A172 (cell line): ENCODE measurements at regions not wholly inside any gene's neighbourhood (a gene's known extent, or its start where the extent isn't known, plus 50 kb on each side); places are given as distances from the start of the nearest gene placed in this dataset.
A peak's percentile ranks its signal among the peaks of the same experiment; 100 is the strongest.

Experiments
- DNase-seq: peaks from one replicate; pipeline ENCODE4 v3.0.0-alpha.2; 2015; ENCODE audit warnings: low spot score

DNA sequence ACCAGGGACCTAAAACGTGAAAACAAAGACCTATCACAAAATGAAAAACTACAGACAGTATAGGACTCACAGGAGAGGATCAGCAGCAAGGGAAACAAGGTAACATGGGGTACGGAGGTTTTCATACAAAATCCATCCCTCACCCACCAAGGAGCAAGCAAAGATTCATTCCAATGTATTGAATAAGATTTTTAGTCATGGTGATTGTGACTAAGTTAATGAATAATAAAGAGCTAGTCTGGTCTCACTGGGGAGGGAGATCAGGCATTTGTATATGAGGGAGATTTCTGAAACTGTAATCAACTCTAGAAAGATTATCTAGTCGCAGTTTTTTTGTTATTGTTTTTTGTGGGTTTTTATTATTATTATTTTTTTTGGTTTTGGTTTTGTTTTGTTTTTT, 336.5 kb upstream of the MMADHC start:
- peak; percentile 14 for DNase-seq

DNA sequence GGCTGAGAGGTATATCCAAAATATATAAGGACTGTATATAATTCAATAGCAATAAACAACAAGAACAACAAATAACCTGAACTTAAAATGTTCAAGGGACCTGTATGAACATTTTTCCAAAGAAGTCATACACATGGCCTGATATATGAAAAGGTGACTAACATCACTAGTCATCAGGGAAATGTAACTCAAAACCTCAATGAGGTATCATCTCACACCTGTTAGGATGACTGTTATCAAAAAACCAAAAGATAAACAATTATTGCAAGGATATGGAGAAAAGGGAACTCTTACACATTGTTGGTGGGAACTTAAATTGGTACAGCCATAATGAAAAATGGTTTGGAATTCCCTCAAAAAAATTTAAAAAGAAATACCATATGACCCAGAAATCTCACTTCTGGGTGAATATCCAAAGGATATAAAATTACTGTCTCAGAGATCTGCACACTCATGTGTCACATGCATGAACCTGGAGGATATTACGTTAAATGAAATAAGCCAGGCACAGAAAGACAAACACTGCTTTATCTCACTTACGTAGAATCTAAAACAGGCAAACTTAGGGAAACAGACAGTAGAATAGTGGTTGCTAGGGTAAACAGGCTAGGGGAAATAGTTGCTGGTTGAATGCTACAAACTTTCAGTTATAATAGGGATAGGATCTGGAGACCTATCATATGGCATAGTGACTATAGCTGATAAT, 334.5 kb upstream of the MMADHC start:
- no peak for DNase-seq

DNA sequence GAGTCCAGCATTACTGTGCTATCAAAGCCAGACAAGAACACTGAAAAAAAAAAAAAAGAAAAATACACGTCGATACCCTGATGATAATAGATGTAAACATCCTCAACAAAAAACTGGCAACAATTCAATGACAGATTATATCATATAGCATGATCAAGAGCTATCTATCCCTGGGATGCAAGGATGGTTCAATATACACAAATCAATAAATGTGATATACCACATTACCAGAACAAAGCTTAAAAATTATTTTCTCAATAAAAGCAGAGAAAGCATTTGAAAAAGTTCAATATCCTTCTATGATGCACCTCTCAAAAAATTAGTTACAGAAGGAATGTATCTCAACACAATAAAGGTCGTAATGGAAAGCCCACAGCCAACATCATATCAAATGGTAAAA, 332.8 kb upstream of the MMADHC start:
- DNase-seq, result no peak

DNA sequence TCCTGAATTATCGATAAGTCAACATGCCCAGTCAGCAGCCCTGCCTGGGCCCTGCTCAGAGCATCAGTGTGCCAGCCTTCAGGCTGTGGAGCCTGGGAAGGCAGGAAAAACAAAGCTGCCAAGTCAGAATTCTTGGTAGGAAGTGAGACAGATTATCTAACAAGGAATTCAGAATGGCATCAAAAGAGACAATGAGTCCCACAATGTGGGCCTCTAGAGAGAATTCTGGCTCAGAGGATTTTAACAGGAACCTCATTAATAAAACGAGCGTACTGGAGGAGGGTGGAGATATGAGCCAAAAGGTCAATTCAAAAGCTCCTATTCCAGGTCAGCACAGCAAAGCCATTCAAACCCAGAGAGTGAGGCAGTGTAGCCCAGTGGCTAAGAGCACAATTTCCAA, 327.6 kb upstream of the MMADHC start:
- no peak for DNase-seq

DNA sequence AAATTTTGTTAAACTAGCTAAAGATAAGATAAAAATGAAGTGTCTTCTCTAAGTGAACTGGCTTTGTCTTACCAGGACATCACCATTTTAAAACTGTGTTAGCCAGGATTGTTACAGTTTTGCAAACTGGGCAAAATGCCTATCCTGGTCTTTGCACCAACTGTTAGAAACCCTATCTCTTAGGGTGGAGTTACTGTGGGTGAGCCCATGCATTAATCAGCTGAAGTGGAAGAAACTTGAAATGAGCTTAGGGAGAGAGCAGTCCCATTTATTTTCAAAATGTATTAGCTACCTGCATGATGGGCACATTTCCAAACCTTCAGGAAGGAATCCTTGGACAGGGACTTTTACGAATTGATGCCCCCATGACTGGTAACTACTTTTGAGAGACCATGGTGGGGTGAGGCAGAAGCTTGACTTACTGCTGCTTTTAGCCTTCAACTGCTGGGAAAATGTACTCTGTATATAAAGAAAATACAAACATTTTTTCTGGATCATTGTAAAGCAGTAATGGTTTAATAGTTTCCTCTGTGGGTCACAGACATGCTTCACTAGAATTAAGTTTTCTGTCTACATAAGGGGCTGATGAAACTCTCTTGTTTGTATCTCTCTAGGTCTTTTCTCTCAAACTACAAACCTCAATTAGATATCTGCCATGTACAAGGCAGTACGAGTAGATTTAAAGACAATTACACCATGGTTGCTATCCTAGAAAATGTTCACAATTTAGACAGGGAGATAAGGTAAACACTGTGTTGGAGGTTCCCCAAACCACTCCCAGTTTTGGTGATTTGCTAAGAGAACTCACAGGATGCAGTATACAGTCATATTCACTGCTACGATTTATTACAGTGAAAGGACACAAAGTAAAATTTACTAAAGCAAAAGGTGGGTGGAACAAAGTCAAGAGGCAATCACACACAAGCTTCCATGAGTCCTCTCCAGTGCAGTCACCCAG, 321.4 kb upstream of the MMADHC start:
- peak; percentile 51 for DNase-seq

DNA sequence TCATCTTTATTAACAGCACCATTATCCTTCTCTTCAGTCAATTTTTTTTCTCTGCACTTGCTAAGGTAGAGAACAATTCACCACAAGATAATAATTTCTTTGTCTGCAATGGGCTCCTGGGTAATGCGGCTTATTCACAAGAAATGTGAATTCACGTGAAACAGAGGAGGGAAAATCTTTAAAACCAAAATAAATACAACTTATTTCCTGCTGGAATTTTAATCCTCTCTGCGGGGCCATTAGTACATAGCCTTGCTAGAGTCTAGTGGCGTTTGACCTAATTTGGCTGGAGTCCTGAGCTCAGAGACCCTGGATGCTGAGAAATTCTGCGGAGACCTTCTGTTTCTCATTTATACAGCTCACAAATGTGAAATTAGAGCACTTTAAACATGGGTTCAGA, 319.3 kb upstream of the MMADHC start:
- DNase-seq, result no peak

DNA sequence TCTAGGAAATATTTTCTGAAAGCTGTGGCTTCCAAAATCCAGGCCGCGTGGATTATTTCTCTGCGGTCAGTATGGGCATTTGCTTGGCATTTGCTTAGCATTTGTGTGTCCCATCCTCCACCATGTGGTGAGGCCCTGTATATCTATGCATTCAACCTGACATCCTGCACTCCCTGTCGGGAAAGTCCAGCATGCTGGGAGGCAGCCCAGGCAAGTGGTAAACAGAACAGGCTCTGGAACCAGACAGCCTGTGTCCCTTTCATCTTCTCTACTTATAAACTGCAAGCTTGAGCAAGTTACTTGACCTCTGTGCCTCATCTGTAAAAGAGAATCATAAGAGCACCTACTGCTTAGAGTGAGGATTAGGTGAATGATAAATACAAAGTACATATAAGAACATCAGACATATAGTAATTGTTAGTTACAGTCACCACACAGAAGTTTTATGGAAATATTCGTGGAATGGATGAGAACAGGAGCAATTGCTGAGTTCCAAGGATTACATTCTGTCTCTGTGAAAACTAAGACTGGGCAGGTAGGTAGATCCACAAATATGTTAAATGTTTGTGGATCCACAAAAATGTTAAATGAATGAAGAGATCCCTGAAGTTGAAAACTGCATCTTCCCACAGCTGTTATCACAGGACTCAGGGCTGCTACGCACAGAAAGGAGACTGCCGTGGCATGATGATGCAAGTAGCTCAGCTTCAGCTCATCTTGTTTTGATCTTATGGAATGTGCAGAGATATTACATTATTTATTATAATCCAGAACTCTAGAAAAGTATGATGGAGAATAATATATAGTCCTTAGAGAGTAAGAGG, 317.0 kb upstream of the MMADHC start:
- no peak for DNase-seq

DNA sequence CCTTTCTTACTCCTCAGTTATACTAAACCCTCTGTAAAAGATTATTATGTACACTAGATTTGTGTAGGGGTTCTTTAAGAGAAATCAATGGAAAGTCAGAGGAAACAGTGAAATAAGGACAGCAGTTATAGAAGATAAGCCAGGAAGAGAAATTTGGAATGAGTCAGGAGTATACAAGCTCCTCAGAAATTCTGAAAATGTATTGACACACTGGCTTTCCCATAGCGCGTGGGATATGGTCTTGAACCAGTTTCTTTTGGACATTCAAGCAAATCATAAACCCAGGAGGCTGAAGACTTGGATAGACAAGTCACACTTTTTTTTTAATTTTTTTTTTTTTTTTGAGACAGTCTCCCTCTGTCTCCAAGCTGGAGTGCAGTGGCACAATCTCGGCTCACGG, 316.1 kb upstream of the MMADHC start:
- DNase-seq, result no peak

DNA sequence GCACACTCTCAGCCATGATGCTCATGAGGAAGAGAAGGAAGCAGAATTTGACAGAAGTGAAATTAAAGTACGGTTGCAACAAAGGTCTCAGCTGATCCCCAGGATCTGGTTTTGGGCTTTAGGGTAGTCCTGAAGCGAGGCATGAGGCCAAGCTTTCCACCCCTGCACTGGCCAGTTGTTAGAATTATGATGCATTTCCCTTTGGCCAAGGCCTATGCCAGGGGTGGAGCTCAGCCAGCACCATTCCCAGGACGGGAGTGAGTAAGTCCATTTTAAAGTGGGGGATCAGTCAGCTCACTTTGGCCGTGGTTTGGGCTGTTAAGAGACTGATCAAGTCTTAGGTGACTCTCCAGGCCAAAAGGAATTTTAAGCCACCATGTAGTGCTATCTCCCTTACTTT, 314.5 kb upstream of the MMADHC start:
- DNase-seq, result no peak

DNA sequence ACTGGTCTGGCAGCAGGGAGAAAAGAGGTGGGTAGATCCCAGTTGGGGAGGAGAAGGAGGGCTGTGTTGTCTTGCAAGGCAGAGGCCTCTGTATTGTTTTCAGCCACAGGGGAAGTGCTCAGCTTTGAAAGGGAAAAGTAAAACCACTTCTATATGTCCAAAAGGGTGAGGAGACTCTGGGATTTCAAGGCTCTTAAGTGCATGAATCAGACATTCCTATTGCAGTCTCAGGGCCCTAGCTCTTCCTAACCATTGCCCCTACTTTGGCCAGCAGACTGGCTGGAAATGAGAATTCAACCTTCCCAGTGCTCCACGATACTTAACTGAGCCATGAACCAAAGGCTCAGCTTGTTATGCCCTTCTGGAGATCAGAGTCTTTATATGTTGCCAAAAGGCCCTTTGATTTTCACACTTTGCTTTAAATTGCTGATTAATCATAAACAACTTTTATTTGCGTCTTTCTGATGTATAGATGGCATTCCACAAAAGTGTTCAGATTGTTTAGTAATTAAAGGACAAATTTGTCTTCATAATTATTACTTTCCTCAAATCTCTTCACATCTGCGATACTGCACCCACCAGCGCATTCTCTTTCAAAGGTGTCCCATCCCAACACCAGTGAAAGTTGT, 313.8 kb upstream of the MMADHC start:
- DNase-seq, result no peak

DNA sequence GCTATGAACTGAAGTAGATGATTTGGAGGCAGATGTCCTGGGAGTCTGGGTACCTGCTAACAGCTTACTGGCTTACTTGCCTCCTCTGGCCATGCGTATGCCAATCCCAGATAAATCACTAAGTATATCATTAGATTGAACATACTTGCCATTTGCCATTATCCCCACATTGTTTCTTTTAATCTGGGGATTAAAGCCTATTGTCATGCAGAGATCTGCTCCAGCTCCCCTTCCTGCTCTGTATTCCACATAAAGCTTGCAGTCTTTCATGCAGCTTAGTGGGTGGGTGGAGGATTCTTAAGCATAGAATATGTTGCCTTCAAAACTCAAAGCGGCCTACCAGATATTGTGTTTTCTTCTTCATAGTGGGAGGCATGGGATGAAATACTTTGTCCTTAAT, 311.8 kb upstream of the MMADHC start:
- DNase-seq, result no peak

DNA sequence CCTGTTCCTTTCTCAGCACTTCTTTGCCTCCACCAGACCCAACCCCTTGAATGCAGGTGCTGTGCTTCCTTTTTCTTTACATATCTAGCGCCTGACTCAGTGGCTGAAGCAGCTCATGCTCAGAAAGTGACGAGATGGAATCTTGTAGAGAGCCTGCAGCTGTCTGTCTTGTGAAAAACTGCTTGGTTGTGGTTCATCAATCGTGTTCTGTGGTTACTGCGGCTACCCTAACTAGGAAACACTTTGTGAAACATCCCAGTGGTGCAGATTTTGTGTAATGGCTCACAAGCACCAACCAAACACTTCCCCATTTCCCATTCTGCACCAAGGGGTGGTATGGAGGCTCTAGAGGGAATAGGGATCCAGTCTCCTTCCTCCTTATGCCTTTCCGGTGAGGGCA, 307.2 kb upstream of the MMADHC start:
- peak; percentile 56 for DNase-seq

DNA sequence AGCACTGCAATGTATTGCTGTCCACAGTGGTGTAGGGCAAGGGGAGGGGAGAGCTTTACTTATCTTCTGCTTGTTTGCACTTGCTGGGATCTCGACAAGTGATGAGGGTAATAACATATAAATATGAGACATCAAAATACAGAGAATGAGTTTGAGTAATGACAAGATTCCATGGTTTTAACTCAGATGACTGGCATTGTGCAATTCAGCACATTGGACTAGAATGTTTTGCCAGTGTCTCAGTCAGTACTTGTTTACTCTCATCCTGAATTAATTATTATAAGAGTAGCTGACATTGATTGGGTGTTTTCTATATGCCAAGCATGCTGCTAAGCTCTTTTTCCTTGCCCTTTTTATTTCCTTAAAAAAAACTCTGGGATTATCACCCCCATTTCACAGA, 306.7 kb upstream of the MMADHC start:
- no peak for DNase-seq

DNA sequence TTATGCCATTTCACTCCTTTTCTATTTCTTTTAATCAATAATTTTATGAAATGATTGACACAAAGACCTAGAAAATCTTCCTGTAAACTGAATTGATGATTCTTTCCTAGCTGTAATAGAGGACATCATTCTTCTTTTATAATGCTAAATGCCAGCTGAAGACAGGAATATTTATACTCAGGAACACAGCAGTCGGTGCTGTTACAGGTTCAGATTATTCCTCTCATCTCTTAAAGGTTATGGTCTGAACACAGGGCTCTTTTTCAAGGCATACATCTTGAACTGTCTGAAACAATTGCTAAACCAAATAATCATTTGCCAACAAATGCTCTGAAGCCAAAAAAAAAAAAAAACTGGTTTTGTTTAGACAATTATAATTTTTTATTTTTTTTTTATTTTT, 305.0 kb upstream of the MMADHC start:
- DNase-seq, result no peak

DNA sequence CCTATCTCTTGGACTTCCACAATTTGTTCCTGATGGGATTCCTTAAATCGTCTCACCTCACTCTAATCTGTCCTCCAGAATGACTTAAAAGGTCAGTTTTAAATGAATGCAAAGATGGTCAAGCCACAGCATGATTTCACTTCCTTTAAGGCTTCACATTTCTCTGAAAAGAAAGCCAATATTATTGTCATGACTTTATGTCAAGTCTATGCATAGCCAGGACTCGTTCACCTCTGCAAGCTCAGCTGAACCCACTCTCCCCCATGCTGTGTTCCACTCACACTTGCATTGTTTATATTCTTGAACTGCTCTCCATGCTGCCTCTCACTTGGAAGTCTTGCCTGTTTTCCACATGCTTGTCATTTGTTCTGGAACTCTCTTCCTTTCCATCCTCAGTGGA, 298.4 kb upstream of the MMADHC start:
- DNase-seq, result no peak

DNA sequence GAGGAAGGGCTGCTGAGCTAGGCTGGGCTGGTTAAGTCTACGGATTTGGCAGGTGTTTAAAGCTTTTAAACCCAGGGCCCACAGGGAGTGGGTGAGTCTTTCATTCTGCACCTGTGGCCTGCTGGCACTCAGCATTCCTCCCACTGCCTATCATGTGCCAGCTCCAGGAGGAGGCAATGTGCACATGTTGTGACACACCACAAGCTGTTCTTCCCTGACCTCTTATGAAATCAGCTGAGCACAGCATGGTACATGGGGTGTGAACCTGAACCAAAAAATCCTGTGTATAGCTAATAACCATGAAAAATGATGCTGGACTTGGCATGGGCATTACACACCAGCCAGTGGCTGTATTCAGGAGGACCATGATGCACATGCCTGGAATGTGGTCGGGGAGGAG, 297.9 kb upstream of the MMADHC start:
- no peak for DNase-seq

DNA sequence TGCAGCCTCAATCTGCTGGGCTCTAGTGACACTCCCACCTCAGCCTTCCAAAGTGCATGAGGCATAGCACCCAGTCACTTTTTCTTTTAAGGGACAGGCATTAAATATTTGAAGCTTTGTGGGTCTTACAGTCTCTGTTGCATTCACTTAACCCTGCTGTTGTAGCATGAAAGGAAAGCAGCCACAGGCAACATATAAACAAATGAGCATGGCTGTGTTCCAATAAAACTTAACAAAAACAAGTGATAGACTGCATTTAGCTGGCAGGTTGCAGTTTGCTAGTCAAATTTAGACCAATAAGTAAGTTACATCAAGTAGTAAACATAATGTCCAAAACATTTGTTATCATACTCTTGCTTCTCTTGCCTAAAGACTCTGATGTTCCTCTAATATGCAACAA, 297.3 kb upstream of the MMADHC start:
- DNase-seq, result no peak

DNA sequence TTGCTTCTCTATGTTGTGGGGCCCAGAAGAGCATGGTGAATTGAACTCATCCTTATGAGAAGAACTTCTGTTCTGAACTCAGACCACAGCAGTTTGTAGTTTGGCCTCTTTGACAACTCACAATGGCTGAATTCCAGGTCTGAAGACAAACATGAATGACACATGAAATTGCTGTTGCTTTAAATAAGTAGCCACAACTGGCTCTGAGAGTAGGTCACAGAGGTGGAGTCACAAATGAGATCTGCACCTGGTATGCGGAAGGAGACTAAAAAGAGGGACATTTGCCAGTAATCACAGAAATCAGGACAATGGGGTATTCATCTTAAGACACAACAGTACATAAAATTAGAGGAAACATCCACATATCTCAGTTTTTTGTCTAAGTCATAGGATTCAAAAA, 290.3 kb upstream of the MMADHC start:
- peak; percentile 28 for DNase-seq

DNA sequence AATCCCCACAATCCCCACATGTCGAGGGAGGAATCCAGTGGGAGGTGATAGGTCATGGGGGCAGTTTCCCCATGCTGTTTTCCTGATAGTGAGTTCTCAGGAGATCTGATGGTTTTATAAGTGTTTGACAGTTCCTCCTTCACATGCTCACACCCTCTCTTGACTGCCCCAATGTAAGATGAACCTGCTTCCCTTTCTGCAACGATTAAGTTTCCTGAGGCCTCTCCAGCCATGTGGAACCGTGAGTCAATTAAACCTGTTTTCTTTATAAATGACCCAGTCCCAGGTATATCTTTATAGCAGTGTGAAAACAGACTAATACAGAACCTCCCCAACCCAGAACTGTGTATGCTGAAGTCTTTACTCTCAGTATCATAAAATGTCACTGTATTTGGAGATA, 289.5 kb upstream of the MMADHC start:
- no peak for DNase-seq

DNA sequence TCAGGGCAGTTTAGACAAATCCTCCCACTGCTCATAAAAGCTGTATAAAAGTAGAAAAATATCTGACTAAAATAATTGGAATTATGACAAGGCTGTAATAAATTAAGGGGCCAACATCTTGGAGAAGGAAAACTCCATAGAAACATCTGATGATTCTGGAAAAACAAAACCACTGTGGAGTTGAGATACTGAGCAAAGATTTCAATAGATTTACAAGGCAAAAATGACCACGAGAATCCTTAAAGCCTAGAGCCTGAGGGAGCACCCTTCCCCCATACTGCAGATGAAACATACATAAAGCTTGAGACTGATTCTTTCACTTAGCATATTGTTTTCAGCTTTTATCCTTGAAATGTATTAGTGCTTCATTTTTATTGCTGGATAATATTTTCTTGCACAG, 286.4 kb upstream of the MMADHC start:
- DNase-seq, result no peak

DNA sequence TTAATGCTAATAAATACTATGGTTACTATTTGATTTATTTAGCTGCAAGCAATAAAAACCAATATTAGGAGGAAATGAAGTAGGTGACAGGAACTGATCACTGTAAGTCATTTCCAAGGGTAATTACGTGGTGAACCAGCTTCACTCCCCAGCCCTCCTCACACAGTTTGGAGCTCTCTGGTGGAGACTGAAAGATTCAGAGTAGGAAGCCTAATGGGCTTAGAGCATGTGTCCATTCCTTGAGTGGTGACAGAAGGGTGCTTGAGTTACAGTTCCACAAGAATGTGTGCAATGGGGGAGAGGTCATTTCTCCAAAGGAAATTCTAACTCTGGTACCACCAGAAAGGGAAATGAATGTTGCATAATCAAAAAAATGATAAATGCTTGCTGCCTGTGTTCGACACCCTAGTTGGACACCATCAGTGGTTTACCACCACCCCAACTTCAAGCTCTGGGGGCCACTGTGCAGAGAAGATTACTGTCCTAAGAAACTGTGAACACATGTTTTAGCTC, 285.1 kb upstream of the MMADHC start:
- no peak for DNase-seq

DNA sequence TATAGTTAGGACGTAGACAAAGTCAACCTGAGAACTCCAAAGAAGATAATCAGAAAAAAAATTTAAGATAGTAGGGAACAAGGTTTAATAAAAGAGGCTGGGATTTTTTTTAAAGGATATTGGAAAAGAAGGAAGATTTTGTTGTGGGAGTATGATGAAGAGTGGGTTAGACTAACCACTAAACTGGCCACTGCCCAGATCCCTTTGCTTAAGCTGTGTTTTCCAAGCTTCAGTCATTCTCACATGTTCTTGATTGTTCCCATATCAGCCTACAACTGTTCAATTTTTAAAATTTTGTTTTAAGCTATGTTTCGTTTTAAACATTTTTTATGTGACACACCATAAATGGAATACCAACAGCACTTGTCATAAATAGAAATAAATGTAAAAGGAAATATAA, 284.5 kb upstream of the MMADHC start:
- no peak for DNase-seq
